ENCODE measurements at regions not wholly inside any gene's neighbourhood (a gene's known extent, or its start where the extent isn't known, plus 50 kb on each side); places are given as distances from the start of the nearest gene placed in this dataset.

GRCh38 chr5:97377582-97377981 lies 194.5 kb upstream of the RIOK2 start:
- Histone ChIP-seq H3K56ac (replicated peaks; ENCODE audit: insufficient read length, low read depth, low read length) (no peak overlapping the region), H3K36me3 (ENCODE audit: control insufficient read depth in 2 of 4, insufficient read depth in 4 of 4, low read length in 3 of 4) (no peaks in the 10 kb centered on the region), H2AK5ac (ENCODE audit: low read depth, low read length) (no peak overlapping the region), H3K18ac (ENCODE audit: extremely low read depth, low read length) (no peak overlapping the region), H4K5ac (ENCODE audit: insufficient read length, low read depth, low read length) (no peak overlapping the region), H2BK20ac (ENCODE audit: low read length) (no peak overlapping the region), H4K8ac (ENCODE audit: extremely low read depth, insufficient read depth, low read length) (no peak overlapping the region), H3K23ac (ENCODE audit: insufficient read length) (no peak overlapping the region), H4K20me1 (replicated peaks in 1 of 2; ENCODE audit: control insufficient read depth in 1 of 2, insufficient read depth in 2 of 2, low read length in 2 of 2) (no peaks in the 10 kb centered on the region), H2BK120ac (replicated peaks; ENCODE audit: low read depth, low read length) (no peak overlapping the region), H2AFZ (ENCODE audit: low read length) (no peak overlapping the region), H2BK12ac (ENCODE audit: low read depth, low read length) (no peak overlapping the region), H3K27me3 (replicated peaks in 1 of 4; ENCODE audit: control insufficient read depth in 3 of 4, extremely low read depth in 1 of 4, insufficient read depth in 3 of 4, low read length in 3 of 4) (no peaks in the 10 kb centered on the region), H3K4me3 (ENCODE audit: extremely low read depth in 1 of 4, insufficient read depth in 2 of 4, low read depth in 3 of 4, low read length in 4 of 4) (no peak overlapping the region), H3K4ac (replicated peaks; ENCODE audit: insufficient read length, low read depth, low read length) (no peak overlapping the region), H3K4me2 (ENCODE audit: insufficient read depth in 1 of 2, low read depth in 2 of 2, low read length in 2 of 2) (no peak overlapping the region), H2BK15ac (ENCODE audit: low read length) (no peak overlapping the region), H3K14ac (ENCODE audit: insufficient read length) (no peak overlapping the region), H3K27ac (ENCODE audit: low read depth, low read length) (no peak overlapping the region), H3K79me1 (ENCODE audit: low read depth, low read length) (no peaks in the 10 kb centered on the region), H3K23me2 (ENCODE audit: low read depth, low read length) (no peaks in the 10 kb centered on the region), H3K4me1 (replicated peaks in 1 of 4; ENCODE audit: control insufficient read depth in 3 of 4, insufficient read depth in 4 of 4, low read length in 3 of 4) (no peaks in the 10 kb centered on the region), H4K91ac (replicated peaks; ENCODE audit: insufficient read length, low read length) (no peak overlapping the region), H2BK5ac (ENCODE audit: low read depth, low read length) (no peak overlapping the region), H3K9me3 (ENCODE audit: insufficient read depth in 2 of 2, low read depth in 1 of 2, low read length in 1 of 2) (no peaks in the 10 kb centered on the region), H3K9ac (replicated peaks in 1 of 4; ENCODE audit: extremely low read depth in 1 of 4, low read depth in 3 of 4, low read length in 3 of 4) (no peak overlapping the region), H3K79me2 (ENCODE audit: control insufficient read depth in 1 of 2, insufficient read depth in 2 of 2, low read length in 2 of 2) (no peaks in the 10 kb centered on the region)
- ChIA-PET CTCF (ENCODE audit: partially characterized antibody) (interaction anchor here (0.9 to 1.5 kb wide), 3 partner anchors 9 to 60 kb away, joined by 3 to 4 read pairs (median 3); no protein-coding TSS in a partner anchor), POLR2A (ENCODE audit: partially characterized antibody) (no interaction called here)
- WGBS, 2 experiments (ENCODE audit: extremely low coverage in 1 of 2, insufficient coverage in 1 of 2, insufficient read length in 1 of 2, insufficient replicate concordance in 2 of 2, low coverage in 1 of 2, low lambda C conversion rate in 2 of 2, missing lambda C conversion rate in 1 of 2): 100% methylated on average over 1 of the region's 1 CpG; no CpG with 5 or more reads in 1 of the 2 experiments
- TF ChIP-seq CTBP2 (IDR thresholded peaks at IDR 0.05; ENCODE audit: borderline replicate concordance, insufficient read depth, insufficient read length, low read length) (no peak), JUN (IDR thresholded peaks at IDR 0.05; ENCODE audit: low read depth, low read length) (no peak), RNF2 (IDR thresholded peaks at IDR 0.05; ENCODE audit: borderline replicate concordance, low read depth, low read length, missing control alignments, poor library complexity, severe bottlenecking) (no peak), CBX5 (IDR thresholded peaks at IDR 0.05; ENCODE audit: low read depth, low read length) (no peak), SP2 (IDR thresholded peaks at IDR 0.05; ENCODE audit: low read length) (no peak), USF2 (IDR thresholded peaks at IDR 0.05; ENCODE audit: low read length) (no peak), GABPA (IDR thresholded peaks at IDR 0.05; ENCODE audit: borderline replicate concordance, insufficient read depth, low read length) (no peak), SP4 (IDR thresholded peaks at IDR 0.05; ENCODE audit: low read length) (no peak)
- DNase-seq (ENCODE audit: low read depth in 1 of 2, low spot score in 2 of 2) (no peak), FAIRE-seq (no peak)

Data from H1 (cell line).